MCF 10A (cell line): ENCODE measurements at regions not wholly inside any gene's neighbourhood (a gene's known extent, or its start where the extent isn't known, plus 50 kb on each side); places are given as distances from the start of the nearest gene placed in this dataset.
A peak's percentile ranks its signal among the peaks of the same experiment; 100 is the strongest.

Experiments
- BruUV-seq: library from RNA; stranded (reverse); fragments of 400-500 nt; replicated peaks from 2 replicates; lab custom pipeline; 2021; lab: Mats Ljungman, UMichigan
- CTCF ChIA-PET: fragments of 300-600 bp; sonication (Branson Sonifier 250); formaldehyde crosslinking; extraction: SDS; loops from one replicate; lab custom pipeline; 2021; ENCODE audit warnings: antibody characterized with exemption, inconsistent platforms; lab: Yijun Ruan, JAX
- POLR2A ChIA-PET: fragments of 300-600, 350-650 bp; sonication (Branson Sonifier 250); formaldehyde crosslinking; extraction: SDS; loops from one replicate; lab custom pipeline; 2020; ENCODE audit warnings: antibody characterized with exemption, inconsistent platforms; lab: Yijun Ruan, JAX
- DNase-seq: peaks from one replicate; pipeline ENCODE4 v3.0.0-alpha.2; 2018; ENCODE audit not compliant: unreplicated experiment
- H3K27ac Mint-ChIP-seq: one replicate; pipeline ENCODE4 v1.8.0; 2022; ENCODE audit warnings: mild to moderate bottlenecking, low read depth, mixed read lengths; ENCODE audit not compliant: unreplicated experiment
- H3K27me3 Mint-ChIP-seq: one replicate; pipeline ENCODE4 v1.8.0; 2022; ENCODE audit warnings: mixed read lengths; ENCODE audit not compliant: insufficient read depth, unreplicated experiment
- H3K36me3 Mint-ChIP-seq: one replicate; pipeline ENCODE4 v1.8.0; 2022; ENCODE audit warnings: mild to moderate bottlenecking, moderate library complexity, mixed read lengths; ENCODE audit not compliant: insufficient read depth, unreplicated experiment
- H3K4me1 Mint-ChIP-seq: one replicate; pipeline ENCODE4 v1.8.0; 2022; ENCODE audit warnings: mixed read lengths; ENCODE audit not compliant: insufficient read depth, unreplicated experiment
- H3K4me3 Mint-ChIP-seq: one replicate; pipeline ENCODE4 v1.8.0; 2022; ENCODE audit warnings: mild to moderate bottlenecking, moderate library complexity, mixed read lengths; ENCODE audit not compliant: unreplicated experiment
- H3K9me3 Mint-ChIP-seq: one replicate; pipeline ENCODE4 v1.8.0; 2022; ENCODE audit warnings: mixed read lengths; ENCODE audit not compliant: unreplicated experiment
- CTCF ChIP-seq: fragments of 200-600 bp; IDR thresholded peaks from one replicate; pipeline ENCODE4 v1.8.0; 2022; ENCODE audit warnings: antibody characterized with exemption, mild to moderate bottlenecking; ENCODE audit not compliant: unreplicated experiment
- intact Hi-C: fragments of 100-400 bp; cut with micrococcal nuclease; formaldehyde crosslinking; loops from 2 replicates; pipeline ENCODE4 v1.14.1; 2022

- no peak overlapping the region for H3K27ac Mint-ChIP-seq
- intact Hi-C loops: no loop called here
- H3K9me3 Mint-ChIP-seq: no peaks in the 10 kb centered on the region
- peaks cover 2% of the 10 kb centered on the region for H3K4me1 Mint-ChIP-seq
- ChIA-PET POLR2A (no interaction called here), CTCF (no interaction called here)
- H3K36me3 Mint-ChIP-seq: no peaks in the 10 kb centered on the region
- no TSS peak for BruUV-seq
- no peaks in the 10 kb centered on the region for H3K27me3 Mint-ChIP-seq
- no peak for DNase-seq
- TF ChIP-seq CTCF: no peak
- H3K4me3 Mint-ChIP-seq: no peak overlapping the region
Measured at GRCh38 chr15:47582233-47582632, 135.1 kb upstream of the SEMA6D start.

GRCh38 chr15:47584316-47584715 is 133.0 kb upstream of the SEMA6D start:
- ChIA-PET CTCF (no interaction called here), POLR2A (no interaction called here)
- BruUV-seq: no TSS peak
- no peaks in the 10 kb centered on the region for H3K27me3 Mint-ChIP-seq
- TF ChIP-seq CTCF: no peak
- no peak overlapping the region for H3K4me3 Mint-ChIP-seq
- intact Hi-C loops: no loop called here
- H3K27ac Mint-ChIP-seq: no peak overlapping the region
- H3K4me1 Mint-ChIP-seq: no peaks in the 10 kb centered on the region
- H3K36me3 Mint-ChIP-seq: no peaks in the 10 kb centered on the region
- no peaks in the 10 kb centered on the region for H3K9me3 Mint-ChIP-seq
- DNase-seq: no peak

- TF ChIP-seq CTCF: no peak
- CTCF ChIA-PET: no interaction called here
- intact Hi-C loops: no loop called here
Measured at GRCh38 chr15:47586653-47587224, 130.6 kb upstream of the SEMA6D start.

GRCh38 chr15:47587940-47588802 is 129.1 kb upstream of the SEMA6D start:
- Mint-ChIP-seq H3K4me1 (no peaks in the 10 kb centered on the region), H3K27ac (no peak overlapping the region), H3K4me3 (no peak overlapping the region), H3K36me3 (no peaks in the 10 kb centered on the region), H3K9me3 (no peaks in the 10 kb centered on the region), H3K27me3 (no peaks in the 10 kb centered on the region)
- no peak for TF ChIP-seq CTCF
- CTCF ChIA-PET: no interaction called here
- BruUV-seq: no TSS peak
- DNase-seq: no peak
- intact Hi-C loops: no loop called here
- POLR2A ChIA-PET: no interaction called here

More at GRCh38 chr15:47586653-47587224, 130.6 kb upstream of the SEMA6D start:
- Mint-ChIP-seq H3K4me3 (no peak overlapping the region), H3K36me3 (no peaks in the 10 kb centered on the region), H3K4me1 (no peaks in the 10 kb centered on the region), H3K27ac (no peak overlapping the region), H3K27me3 (no peaks in the 10 kb centered on the region), H3K9me3 (no peaks in the 10 kb centered on the region)
- BruUV-seq: no TSS peak
- peak; percentile 47 for DNase-seq
- POLR2A ChIA-PET: interaction anchor here (0.5 kb wide), 1 partner anchor 33 kb away, joined by 3 read pairs; no protein-coding TSS in a partner anchor
